ENCODE measurements at regions not wholly inside any gene's neighbourhood (a gene's known extent, or its start where the extent isn't known, plus 50 kb on each side); places are given as distances from the start of the nearest gene placed in this dataset.
"Not testable (repeated sequence)": the region's sequence is repeated elsewhere in the genome, so short reads cannot be mapped to it uniquely, and the experiment has no call there.

DNA sequence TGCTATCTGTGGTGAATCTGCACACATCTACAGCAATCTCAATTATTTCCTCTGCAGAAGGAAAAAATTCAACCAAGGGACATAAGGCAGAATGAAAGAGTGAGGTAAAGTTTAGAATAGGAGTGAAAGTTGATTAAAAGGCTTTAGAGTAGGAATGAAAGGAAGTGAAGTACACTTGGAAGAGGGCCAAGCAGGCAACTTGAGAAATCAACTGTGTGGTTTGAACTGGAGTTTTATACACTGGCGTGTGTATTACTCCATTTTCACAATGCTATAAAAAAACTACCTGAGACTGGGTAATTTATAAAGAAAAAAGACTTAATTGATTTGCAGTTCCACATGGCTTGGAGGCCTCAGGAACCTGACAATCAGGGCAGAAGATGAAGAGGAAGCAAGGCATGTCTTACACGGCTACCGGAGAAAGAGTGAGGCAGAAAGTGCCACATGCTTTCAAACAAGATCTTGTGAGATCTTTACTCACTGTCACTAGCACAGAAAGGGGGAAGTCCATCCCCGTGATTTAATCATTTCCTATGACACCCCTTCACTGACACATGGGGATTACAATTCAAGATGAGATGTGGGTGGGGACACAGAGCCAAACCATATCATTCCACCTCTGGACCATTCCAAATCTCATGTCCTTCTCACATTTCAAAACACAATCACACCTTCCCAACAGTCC is 234.8 kb downstream of the IL15 start:
- DNase-seq (ENCODE audit: low read depth) = peak; percentile 50
- H3K4me3 ChIP-seq (ENCODE audit: low read depth, low read length) = no peak overlapping the region
- TF ChIP-seq CTCF (conservative IDR thresholded peaks at IDR 0.05; ENCODE audit: low read depth, low read length) = no peak

DNA sequence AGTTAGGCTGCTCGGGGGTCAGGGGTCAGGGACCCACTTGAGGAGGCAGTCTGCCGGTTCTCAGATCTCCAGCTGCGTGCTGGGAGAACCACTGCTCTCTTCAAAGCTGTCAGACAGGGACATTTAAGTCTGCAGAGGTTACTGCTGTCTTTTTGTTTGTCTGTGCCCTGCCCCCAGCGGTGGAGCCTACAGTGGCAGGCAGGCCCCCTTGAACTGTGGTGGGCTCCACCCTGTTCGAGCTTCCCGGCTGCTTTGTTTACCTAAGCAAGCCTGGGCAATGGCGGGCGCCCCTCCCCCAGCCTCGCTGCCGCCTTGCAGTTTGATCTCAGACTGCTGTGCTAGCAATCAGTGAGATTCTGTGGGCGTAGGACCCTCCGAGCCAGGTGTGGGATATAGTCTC is 246.3 kb downstream of the IL15 start:
- DNase-seq (ENCODE audit: low read depth); H3K4me3 ChIP-seq (ENCODE audit: low read depth, low read length): not testable (repeated sequence)

DNA sequence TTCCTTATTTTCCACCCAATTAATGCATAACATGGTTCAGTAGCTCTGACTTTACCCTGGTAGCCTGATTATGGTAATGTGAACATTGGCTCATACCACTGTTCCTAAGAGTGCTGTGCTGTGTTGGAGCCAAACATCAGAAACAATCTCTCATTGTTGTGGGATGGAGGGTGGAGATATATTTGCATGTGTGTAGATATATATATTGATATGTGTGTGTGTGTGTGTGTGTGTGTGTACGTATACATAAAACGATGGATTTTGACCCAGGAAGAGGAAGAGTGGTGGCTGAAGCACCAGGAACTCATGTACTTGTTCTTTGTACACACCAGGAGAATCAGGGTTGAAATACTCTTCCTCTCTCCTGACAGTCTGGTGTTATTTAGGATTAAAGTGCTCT is 247.7 kb downstream of the IL15 start:
- no peak for DNase-seq (ENCODE audit: low read depth)
- no peak overlapping the region for H3K4me3 ChIP-seq (ENCODE audit: low read depth, low read length)
- TF ChIP-seq CTCF (conservative IDR thresholded peaks at IDR 0.05; ENCODE audit: low read depth, low read length) = no peak

GRCh38 chr4:141885112-141885511 is 248.7 kb downstream of the IL15 start:
- DNase-seq (ENCODE audit: low read depth) = no peak
- no peak for TF ChIP-seq CTCF (conservative IDR thresholded peaks at IDR 0.05; ENCODE audit: low read depth, low read length)

DNA sequence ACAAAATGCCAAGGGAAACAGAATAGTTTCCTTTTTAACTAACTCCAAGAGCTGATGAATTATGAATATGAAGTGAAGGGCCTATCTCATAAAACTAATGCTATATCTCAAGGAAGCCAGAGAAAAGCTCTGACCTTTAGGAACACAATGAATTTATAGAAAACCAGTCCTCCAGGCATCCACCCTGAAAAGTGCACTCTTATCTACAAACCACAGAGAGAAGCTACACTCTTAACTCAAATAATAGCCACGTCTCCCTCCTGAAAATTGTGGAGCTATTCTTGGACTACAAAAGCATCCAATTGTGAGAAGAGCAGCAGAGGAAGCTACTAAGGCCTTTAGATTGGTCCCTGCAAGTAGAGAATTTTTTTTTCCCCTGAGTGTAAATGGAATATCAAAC is 253.9 kb downstream of the IL15 start:
- TF ChIP-seq CTCF (conservative IDR thresholded peaks at IDR 0.05; ENCODE audit: low read depth, low read length) = no peak

More at GRCh38 chr4:141885112-141885511, 248.7 kb downstream of the IL15 start:
- H3K4me3 ChIP-seq (ENCODE audit: low read depth, low read length) = no peak overlapping the region

GRCh38 chr4:141891260-141892120 is 255.1 kb downstream of the IL15 start:
- no peak for TF ChIP-seq CTCF (conservative IDR thresholded peaks at IDR 0.05; ENCODE audit: low read depth, low read length)
- no peak overlapping the region for H3K4me3 ChIP-seq (ENCODE audit: low read depth, low read length)
- no peak for DNase-seq (ENCODE audit: low read depth)

More for the DNA sequence above, 253.9 kb downstream of the IL15 start:
- no peak overlapping the region for H3K4me3 ChIP-seq (ENCODE audit: low read depth, low read length)
- DNase-seq (ENCODE audit: low read depth) = peak; percentile 3

DNA sequence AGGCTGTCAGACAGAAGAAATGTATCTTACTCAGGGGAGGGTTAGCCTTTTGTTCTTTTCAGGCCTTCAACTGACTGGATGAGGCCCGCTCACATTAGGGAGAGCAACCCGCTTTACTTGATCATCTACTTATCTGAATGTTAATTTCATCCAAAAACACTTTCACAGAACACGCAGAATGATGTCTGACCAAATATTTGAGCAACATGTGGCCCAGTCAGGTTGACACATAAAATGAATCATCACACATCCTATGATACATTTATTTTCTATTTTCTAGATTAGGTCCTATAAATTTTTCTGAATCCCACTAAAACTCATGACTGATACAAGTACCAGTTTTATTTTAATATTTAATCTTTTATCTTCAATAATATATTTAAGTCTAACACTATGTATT is 260.3 kb downstream of the IL15 start:
- H3K4me3 ChIP-seq (ENCODE audit: low read depth, low read length) = no peak overlapping the region
- TF ChIP-seq CTCF (conservative IDR thresholded peaks at IDR 0.05; ENCODE audit: low read depth, low read length) = no peak
- no peak for DNase-seq (ENCODE audit: low read depth)
